ENCODE measurements at regions not wholly inside any gene's neighbourhood (a gene's known extent, or its start where the extent isn't known, plus 50 kb on each side); places are given as distances from the start of the nearest gene placed in this dataset.

GRCh38 chr20:57088436-57088835, 178.0 kb downstream of the BMP7 start:
- Histone ChIP-seq H3K36me3 (no peaks in the 10 kb centered on the region), H3K4me3 (no peak overlapping the region), H3K27me3 (no peaks in the 10 kb centered on the region), H3K9me3 (no peaks in the 10 kb centered on the region), H3K4me1 (no peaks in the 10 kb centered on the region), H3K27ac (no peak overlapping the region)
- ATAC-seq (no peak), DNase-seq (no peak)
- 31% methylated on average over 2 of the region's 6 CpGs for WGBS (ENCODE audit: insufficient coverage, low coverage, low lambda C conversion rate, missing lambda C conversion rate)
- intact Hi-C loops (cut with DNase I) = loop anchor here in 1 of 2 donors (5.0 kb wide), 1 partner anchor 259 kb away; no protein-coding TSS in a partner anchor
- TF ChIP-seq CTCF (IDR thresholded peaks at IDR 0.05) = no peak

GRCh38 chr20:57089699-57090144, 176.7 kb downstream of the BMP7 start:
- no peaks in the 10 kb centered on the region for H3K4me1 ChIP-seq
- intact Hi-C loops (cut with DNase I) = loop anchor here (5.0 kb wide), 2 partner anchors 248 to 258 kb away; no protein-coding TSS in a partner anchor
- H3K36me3 ChIP-seq = no peaks in the 10 kb centered on the region
- ATAC-seq (peak; percentile 81 to 89 (median 87)), DNase-seq (peak; percentile 71 to 75 (median 74))
- no peaks in the 10 kb centered on the region for H3K27me3 ChIP-seq
- WGBS (ENCODE audit: insufficient coverage, low coverage, low lambda C conversion rate, missing lambda C conversion rate) = 13% methylated on average over 3 of the region's 12 CpGs
- H3K27ac ChIP-seq = no peak overlapping the region
- no peak overlapping the region for H3K4me3 ChIP-seq
- TF ChIP-seq CTCF (IDR thresholded peaks at IDR 0.05) = peak; percentile 89 to 97 (median 91)
- TF ChIP-seq POLR2A (IDR thresholded peaks at IDR 0.05) = no peak
- H3K9me3 ChIP-seq = no peaks in the 10 kb centered on the region

- Histone ChIP-seq H3K36me3 (no peaks in the 10 kb centered on the region), H3K27me3 (no peaks in the 10 kb centered on the region), H3K4me3 (no peak overlapping the region), H3K4me1 (no peaks in the 10 kb centered on the region), H3K9me3 (no peaks in the 10 kb centered on the region), H3K27ac (no peak overlapping the region)
- TF ChIP-seq POLR2A (IDR thresholded peaks at IDR 0.05) (no peak), CTCF (IDR thresholded peaks at IDR 0.05) (no peak)
- no peak for ATAC-seq
- 50% methylated on average over 21 of the region's 25 CpGs for WGBS (ENCODE audit: insufficient coverage, low coverage, low lambda C conversion rate, missing lambda C conversion rate)
- intact Hi-C loops (cut with DNase I) = loop anchor here (5.0 kb wide), 2 partner anchors 246 to 256 kb away; no protein-coding TSS in a partner anchor
- no peak for DNase-seq
These were observed 175.6 kb downstream of the BMP7 start for GRCh38 chr20:57090590-57091560.

GRCh38 chr20:57091748-57092111, 174.7 kb downstream of the BMP7 start:
- peak in 1 of 4 donors; percentile 17 for ATAC-seq
- TF ChIP-seq POLR2A (IDR thresholded peaks at IDR 0.05) (no peak), CTCF (IDR thresholded peaks at IDR 0.05) (no peak)
- Histone ChIP-seq H3K27ac (no peak overlapping the region), H3K4me3 (no peak overlapping the region), H3K9me3 (no peaks in the 10 kb centered on the region), H3K36me3 (no peaks in the 10 kb centered on the region), H3K27me3 (no peaks in the 10 kb centered on the region), H3K4me1 (no peaks in the 10 kb centered on the region)
- intact Hi-C loops (cut with DNase I) = loop anchor here (5.0 kb wide), 2 partner anchors 246 to 256 kb away; no protein-coding TSS in a partner anchor
- DNase-seq = no peak
- 58% methylated on average over 7 of the region's 13 CpGs for WGBS (ENCODE audit: insufficient coverage, low coverage, low lambda C conversion rate, missing lambda C conversion rate)

Measured in right lobe of liver (tissue), 6 donors.